Bronchial epithelial cell (primary cell): ENCODE measurements at regions not wholly inside any gene's neighbourhood (a gene's known extent, or its start where the extent isn't known, plus 50 kb on each side); places are given as distances from the start of the nearest gene placed in this dataset.

Experiments used
- DNase-seq: peaks from one replicate; pipeline ENCODE4 v3.0.0-alpha.2; 2010; ENCODE audit warnings: low read depth
- FAIRE-seq: peaks from 2 replicates; lab custom pipeline; 2011; peaks lifted over from hg19 to GRCh38; lab: Jason Lieb, UNC
- H3K27me3 ChIP-seq: 2 replicates; pipeline ENCODE4 v1.5.1; 2011; ENCODE audit warnings: low read length; ENCODE audit not compliant: control insufficient read depth, insufficient read depth
- H3K36me3 ChIP-seq: 2 replicates; pipeline ENCODE4 v1.5.1; 2011; ENCODE audit warnings: low read length; ENCODE audit not compliant: control insufficient read depth, insufficient read depth
- H3K4me3 ChIP-seq: 2 replicates; pipeline ENCODE4 v1.5.1; 2011; ENCODE audit warnings: mild to moderate bottlenecking, low read depth, low read length, control low read depth
- CTCF ChIP-seq: IDR thresholded peaks from 2 replicates; pipeline ENCODE4 v1.5.1; 2011; ENCODE audit warnings: mild to moderate bottlenecking, moderate library complexity, low read length, control low read depth, inconsistent platforms; ENCODE audit not compliant: insufficient read depth, severe bottlenecking

GRCh38 chr15:69842851-69843250, 254.9 kb downstream of the TLE3 start:
- no peaks in the 10 kb centered on the region for H3K27me3 ChIP-seq
- no peak for FAIRE-seq
- H3K36me3 ChIP-seq = no peaks in the 10 kb centered on the region
- H3K4me3 ChIP-seq = no peak overlapping the region
- no peak for DNase-seq
- TF ChIP-seq CTCF = no peak

DNA sequence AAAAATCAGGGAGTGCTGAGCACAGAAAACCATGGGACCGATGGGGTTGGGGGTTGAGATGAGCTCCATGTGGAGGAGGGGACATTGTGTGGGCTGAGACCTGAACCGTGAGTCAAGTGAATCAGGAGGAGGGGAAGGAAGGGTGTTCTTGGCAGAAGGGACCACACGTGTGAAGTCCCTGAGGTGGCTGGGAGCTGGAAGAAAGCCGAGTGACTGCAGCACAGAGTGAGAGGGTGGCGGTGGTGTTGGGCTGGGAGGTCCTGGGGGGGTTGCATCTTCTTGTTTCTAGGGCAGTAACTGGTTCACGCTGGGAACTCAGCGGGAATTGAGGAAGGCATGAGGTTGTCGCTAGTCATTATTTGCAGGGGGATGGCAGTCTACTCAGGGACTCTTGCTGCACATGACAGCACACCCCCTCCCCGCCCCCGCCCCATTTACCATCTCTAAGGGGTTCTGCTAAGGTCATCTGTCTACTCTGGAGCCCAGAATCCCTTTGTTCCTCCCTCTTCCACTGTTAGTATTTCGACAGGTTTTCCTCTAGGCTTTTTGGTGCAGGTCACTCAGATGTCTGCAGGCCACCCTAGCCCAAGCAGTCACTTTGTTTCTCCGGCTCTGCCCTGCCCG, 254.3 kb downstream of the TLE3 start:
- H3K27me3 ChIP-seq = no peaks in the 10 kb centered on the region
- H3K4me3 ChIP-seq = no peak overlapping the region
- H3K36me3 ChIP-seq = no peaks in the 10 kb centered on the region
- FAIRE-seq (no peak), DNase-seq (no peak)
- no peak for TF ChIP-seq CTCF

DNA sequence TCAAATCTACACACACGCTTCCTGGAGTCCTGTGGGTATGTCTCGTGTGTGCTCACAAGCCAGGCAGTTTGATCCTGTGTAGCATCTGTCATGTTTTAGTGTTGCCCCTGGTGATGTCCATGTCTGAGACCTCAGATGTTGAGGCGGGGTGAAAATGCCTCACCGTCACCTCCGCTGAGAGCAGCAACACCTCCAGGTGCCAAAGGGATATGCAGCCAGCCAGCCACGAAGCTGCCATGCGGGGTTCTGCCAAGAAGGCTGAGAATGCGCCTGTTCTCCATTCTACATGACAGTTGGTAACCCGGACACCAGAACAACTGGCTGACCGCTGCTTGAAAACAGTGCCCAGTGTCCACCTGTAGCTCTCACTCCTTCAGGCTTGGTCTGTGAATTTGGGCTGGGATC, 253.8 kb downstream of the TLE3 start:
- no peak overlapping the region for H3K4me3 ChIP-seq
- no peak for DNase-seq
- TF ChIP-seq CTCF = no peak
- FAIRE-seq = no peak
- H3K27me3 ChIP-seq = no peaks in the 10 kb centered on the region
- H3K36me3 ChIP-seq = no peaks in the 10 kb centered on the region

GRCh38 chr15:69845159-69845558, 252.6 kb downstream of the TLE3 start:
- no peak for DNase-seq
- FAIRE-seq = peak; percentile 66
- Histone ChIP-seq H3K36me3 (no peaks in the 10 kb centered on the region), H3K4me3 (no peak overlapping the region), H3K27me3 (no peaks in the 10 kb centered on the region)
- no peak for TF ChIP-seq CTCF

DNA sequence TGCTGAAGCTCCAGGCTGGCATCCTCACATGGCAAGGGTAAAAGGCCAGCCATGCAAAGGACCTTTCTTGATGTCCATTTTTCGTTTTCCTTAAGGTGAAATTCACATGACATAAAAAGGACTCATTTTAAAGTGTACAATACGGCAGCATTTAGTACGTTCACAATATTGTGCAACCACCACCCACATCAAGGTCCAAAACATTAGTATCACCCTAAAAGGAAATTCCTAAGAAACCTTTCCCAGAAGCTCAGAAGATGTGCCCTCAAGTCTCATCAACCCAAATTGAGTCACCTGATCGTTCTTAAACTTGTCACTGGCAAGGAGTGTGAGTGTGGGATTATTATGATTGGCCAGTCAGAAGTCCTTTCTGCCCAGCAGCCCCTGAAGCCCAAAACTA, 250.1 kb downstream of the TLE3 start:
- H3K36me3 ChIP-seq = no peaks in the 10 kb centered on the region
- TF ChIP-seq CTCF = no peak
- no peak overlapping the region for H3K4me3 ChIP-seq
- no peaks in the 10 kb centered on the region for H3K27me3 ChIP-seq
- DNase-seq (no peak), FAIRE-seq (no peak)

- TF ChIP-seq CTCF = no peak
- no peak for DNase-seq
- Histone ChIP-seq H3K27me3 (no peaks in the 10 kb centered on the region), H3K36me3 (no peaks in the 10 kb centered on the region), H3K4me3 (no peak overlapping the region)
- no peak for FAIRE-seq
Observed at GRCh38 chr15:69848096-69848495, 249.6 kb downstream of the TLE3 start.
